ENCODE measurements at regions not wholly inside any gene's neighbourhood (a gene's known extent, or its start where the extent isn't known, plus 50 kb on each side); places are given as distances from the start of the nearest gene placed in this dataset.

GRCh38 chr5:28386712-28387111, 1348.3 kb upstream of the CDH9 start:
- no peak for TF ChIP-seq CTCF (conservative IDR thresholded peaks at IDR 0.05)
- no peak overlapping the region for H3K27ac ChIP-seq

DNA sequence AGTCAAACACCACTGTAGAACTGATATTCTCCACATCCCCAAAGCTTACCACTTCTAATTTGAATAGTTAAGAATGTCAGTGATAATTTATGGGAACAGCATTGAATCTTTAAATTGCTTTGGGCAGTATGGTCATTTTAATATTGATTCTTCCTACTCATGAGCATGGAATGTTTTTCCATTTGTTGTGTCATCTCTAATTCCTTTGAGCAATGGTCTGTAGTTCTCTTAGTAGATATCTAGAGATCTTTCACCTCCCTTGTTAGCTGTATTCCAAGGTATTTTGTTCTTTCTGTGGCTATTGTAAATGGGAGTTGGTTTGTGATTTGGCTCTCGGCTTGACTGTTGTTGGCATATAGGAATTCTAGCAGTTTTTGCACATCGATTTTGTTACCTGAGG, 1341.8 kb upstream of the CDH9 start:
- TF ChIP-seq CTCF (conservative IDR thresholded peaks at IDR 0.05), result no peak
- H3K27ac ChIP-seq, result no peak overlapping the region

DNA sequence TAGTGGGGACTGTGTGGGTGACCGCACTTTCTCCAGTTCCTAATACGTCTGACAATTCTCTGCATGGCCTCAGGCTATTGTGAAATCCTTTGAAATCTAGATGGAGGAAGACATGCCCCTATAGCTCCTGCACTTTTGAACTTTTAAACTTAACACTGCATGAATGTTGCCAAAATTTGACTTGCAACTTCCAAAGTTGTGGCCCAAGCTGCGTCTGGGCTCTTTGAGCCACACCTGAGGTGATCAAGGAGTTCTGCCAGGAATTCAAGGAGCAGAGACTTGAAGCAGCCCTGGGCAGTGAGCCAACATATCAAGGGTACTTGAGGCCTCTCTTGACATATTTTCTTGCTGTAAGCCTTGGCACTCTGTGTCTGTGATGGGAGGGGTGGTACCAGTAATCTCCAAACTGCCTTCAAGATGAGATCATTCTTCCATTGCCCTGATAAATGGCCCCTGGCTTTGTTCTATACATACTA, 1336.1 kb upstream of the CDH9 start:
- no peak for TF ChIP-seq CTCF (conservative IDR thresholded peaks at IDR 0.05)
- no peak overlapping the region for H3K27ac ChIP-seq

DNA sequence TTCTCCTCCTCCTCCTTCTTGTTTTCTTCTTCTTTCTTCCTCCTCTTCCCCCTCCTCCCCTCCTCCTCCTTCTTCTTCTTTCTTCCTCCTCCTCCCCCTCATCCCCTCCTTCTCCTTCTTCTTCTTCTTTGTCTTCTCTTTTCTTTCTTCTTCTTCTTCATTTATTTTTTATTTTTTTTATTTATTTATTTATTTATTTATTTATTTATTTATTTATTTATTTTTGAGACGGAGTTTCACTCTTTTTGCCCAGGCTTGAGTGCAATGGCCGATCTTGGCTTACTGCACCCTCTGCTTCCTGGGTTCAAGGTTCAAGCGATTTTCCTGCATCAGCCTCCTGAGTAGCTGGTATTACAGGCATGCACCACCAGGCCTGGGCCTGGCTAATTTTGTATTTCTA, 1332.5 kb upstream of the CDH9 start:
- TF ChIP-seq CTCF (conservative IDR thresholded peaks at IDR 0.05), result no peak
- no peak overlapping the region for H3K27ac ChIP-seq

DNA sequence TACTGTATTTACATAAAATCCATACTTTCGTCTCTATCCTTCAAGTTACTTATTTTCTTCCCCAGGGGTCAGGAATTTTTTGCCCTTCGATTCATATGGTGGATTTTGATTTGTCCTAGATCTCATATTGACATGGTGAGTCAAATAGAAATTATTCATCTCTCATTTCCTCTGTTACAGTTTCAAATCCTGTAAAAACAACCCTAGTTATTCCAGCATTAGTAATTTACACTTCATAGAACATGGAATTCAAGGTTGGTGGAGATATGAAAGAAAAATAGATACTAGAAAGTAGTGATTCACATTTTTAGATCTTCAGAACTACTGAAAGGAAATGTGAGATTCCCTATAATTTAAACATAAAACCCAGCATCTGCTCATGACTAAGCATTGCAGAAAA, 1331.0 kb upstream of the CDH9 start:
- TF ChIP-seq CTCF (conservative IDR thresholded peaks at IDR 0.05), result no peak
- H3K27ac ChIP-seq, result no peak overlapping the region

- no peak for TF ChIP-seq CTCF (conservative IDR thresholded peaks at IDR 0.05)
- H3K27ac ChIP-seq, result no peak overlapping the region
These were observed 1317.4 kb upstream of the CDH9 start for GRCh38 chr5:28355831-28356230.

GRCh38 chr5:28346696-28347095, 1308.3 kb upstream of the CDH9 start:
- no peak for TF ChIP-seq CTCF (conservative IDR thresholded peaks at IDR 0.05)
- no peak overlapping the region for H3K27ac ChIP-seq

Measured in VCaP (cell line).